GM12878 (cell line): ENCODE measurements at regions not wholly inside any gene's neighbourhood (a gene's known extent, or its start where the extent isn't known, plus 50 kb on each side); places are given as distances from the start of the nearest gene placed in this dataset.

Source experiments
- BHLHE40 ChIP-seq, 2 experiments: fragments of 450-650 bp in 1 of 2; IDR thresholded peaks; 2 replicates each; pipeline ENCODE4 v1.6.1; 2011 to 2017; ENCODE audit warnings: low read depth in 2 of 2, borderline replicate concordance in 1 of 2, improper control_type of control experiment in 1 of 2, low read length in 1 of 2, mild to moderate bottlenecking in 1 of 2
- BRCA1 ChIP-seq: IDR thresholded peaks from 2 replicates; pipeline ENCODE4 v1.6.1; 2011; ENCODE audit warnings: low read depth, low read length, improper control_type of control experiment
- CBFB ChIP-seq: IDR thresholded peaks from 2 replicates; pipeline ENCODE4 v1.6.1; 2016; ENCODE audit warnings: antibody characterized with exemption, low read depth
- EGR1 ChIP-seq, 2 experiments: IDR thresholded peaks; 1 replicate in 1 of 2; 2 replicates in 1 of 2; pipeline ENCODE4 v1.6.1; 2011 to 2012; ENCODE audit warnings: low read depth in 2 of 2, low read length in 2 of 2, borderline replicate concordance in 1 of 2, mild to moderate bottlenecking in 1 of 2, moderate library complexity in 1 of 2
- GATAD2B ChIP-seq: fragments of 450-650 bp; conservative IDR thresholded peaks from 2 replicates; pipeline ENCODE4 v1.6.1; 2017; ENCODE audit warnings: low read depth, mild to moderate bottlenecking, moderate library complexity
- MEF2A ChIP-seq: IDR thresholded peaks from 2 replicates; pipeline ENCODE4 v1.6.1; 2011; ENCODE audit warnings: low read depth, mild to moderate bottlenecking, low read length, moderate library complexity; ENCODE audit not compliant: insufficient read depth
- NFYA ChIP-seq: IDR thresholded peaks from 2 replicates; pipeline ENCODE4 v1.6.1; 2011; ENCODE audit warnings: low read depth, mild to moderate bottlenecking, low read length, improper control_type of control experiment, borderline replicate concordance
- NR2C1 ChIP-seq: fragments of 450-650 bp; IDR thresholded peaks from 2 replicates; pipeline ENCODE4 v1.6.1; 2017; ENCODE audit warnings: antibody characterized with exemption, mild to moderate bottlenecking, moderate library complexity
- SIN3A ChIP-seq: IDR thresholded peaks from 2 replicates; pipeline ENCODE4 v1.6.1; 2012; ENCODE audit warnings: low read depth, low read length, improper control_type of control experiment
- SMAD5 ChIP-seq: IDR thresholded peaks from 2 replicates; pipeline ENCODE4 v1.6.1; 2016; ENCODE audit warnings: antibody characterized with exemption, low read depth
- SMARCA5 ChIP-seq: fragments of 450-650 bp; IDR thresholded peaks from 2 replicates; pipeline ENCODE4 v1.6.1; 2017; ENCODE audit warnings: mild to moderate bottlenecking
- SPI1 ChIP-seq: IDR thresholded peaks from 2 replicates; pipeline ENCODE4 v1.6.1; 2011; ENCODE audit warnings: low read depth, mild to moderate bottlenecking, low read length, moderate library complexity, borderline replicate concordance; ENCODE audit not compliant: insufficient read depth
- YBX1 ChIP-seq: fragments of 450-650 bp; IDR thresholded peaks from 2 replicates; pipeline ENCODE4 v1.6.1; 2016; ENCODE audit warnings: antibody characterized with exemption
- TF ChIP-seq, protein P1 (sequence below): IDR thresholded peaks from 2 replicates; pipeline ENCODE4 v1.6.1; 2012; ENCODE audit warnings: mild to moderate bottlenecking, low read depth, low read length
- TF ChIP-seq, protein P2 (sequence below): IDR thresholded peaks from 2 replicates; pipeline ENCODE4 v1.6.1; 2011; ENCODE audit warnings: mild to moderate bottlenecking, low read depth, low read length, moderate library complexity; ENCODE audit not compliant: insufficient replicate concordance
- TF ChIP-seq, protein P3 (sequence below): fragments of 450-650 bp; IDR thresholded peaks from 2 replicates; pipeline ENCODE4 v1.6.1; 2017; ENCODE audit warnings: mild to moderate bottlenecking, moderate library complexity
- TF ChIP-seq, protein P4 (sequence below): fragments of 450-650 bp; IDR thresholded peaks from 2 replicates; pipeline ENCODE4 v1.6.1; 2017; ENCODE audit warnings: low read depth, mild to moderate bottlenecking, moderate library complexity
- TF ChIP-seq, protein P5 (sequence below): IDR thresholded peaks from 2 replicates; pipeline ENCODE4 v1.6.1; 2012; ENCODE audit warnings: low read length, inconsistent platforms

DNA sequence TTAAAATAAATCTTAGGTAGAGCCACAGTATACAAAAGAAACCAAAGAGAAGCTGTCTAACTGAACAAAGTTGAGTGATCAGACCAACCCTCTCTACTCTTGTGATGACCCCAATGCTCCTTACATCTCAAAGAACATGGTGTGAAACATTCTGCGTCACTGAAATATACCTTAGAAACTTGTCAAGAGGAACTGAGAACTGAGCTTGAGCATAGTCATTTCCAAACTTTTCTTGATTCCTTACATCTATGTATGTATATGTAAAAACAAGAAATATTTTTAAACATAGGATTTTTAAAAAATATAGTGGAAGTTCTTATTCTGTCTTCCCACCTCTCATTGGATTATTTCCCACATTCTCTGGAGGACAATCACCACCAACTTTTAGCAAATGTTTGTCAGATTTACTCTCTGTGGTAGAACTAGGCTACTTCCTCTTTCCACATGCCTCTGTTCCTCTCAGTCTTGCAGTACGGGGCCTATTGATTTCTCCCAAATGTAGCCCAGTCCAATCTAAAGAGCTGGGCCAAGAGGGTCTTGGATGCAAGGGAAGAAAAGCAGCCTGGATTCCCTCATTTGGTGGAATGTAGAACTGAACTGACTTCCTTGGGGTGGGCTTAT, 98.2 kb upstream of the HHIP start (continued):
- TF ChIP-seq, protein P1, sequence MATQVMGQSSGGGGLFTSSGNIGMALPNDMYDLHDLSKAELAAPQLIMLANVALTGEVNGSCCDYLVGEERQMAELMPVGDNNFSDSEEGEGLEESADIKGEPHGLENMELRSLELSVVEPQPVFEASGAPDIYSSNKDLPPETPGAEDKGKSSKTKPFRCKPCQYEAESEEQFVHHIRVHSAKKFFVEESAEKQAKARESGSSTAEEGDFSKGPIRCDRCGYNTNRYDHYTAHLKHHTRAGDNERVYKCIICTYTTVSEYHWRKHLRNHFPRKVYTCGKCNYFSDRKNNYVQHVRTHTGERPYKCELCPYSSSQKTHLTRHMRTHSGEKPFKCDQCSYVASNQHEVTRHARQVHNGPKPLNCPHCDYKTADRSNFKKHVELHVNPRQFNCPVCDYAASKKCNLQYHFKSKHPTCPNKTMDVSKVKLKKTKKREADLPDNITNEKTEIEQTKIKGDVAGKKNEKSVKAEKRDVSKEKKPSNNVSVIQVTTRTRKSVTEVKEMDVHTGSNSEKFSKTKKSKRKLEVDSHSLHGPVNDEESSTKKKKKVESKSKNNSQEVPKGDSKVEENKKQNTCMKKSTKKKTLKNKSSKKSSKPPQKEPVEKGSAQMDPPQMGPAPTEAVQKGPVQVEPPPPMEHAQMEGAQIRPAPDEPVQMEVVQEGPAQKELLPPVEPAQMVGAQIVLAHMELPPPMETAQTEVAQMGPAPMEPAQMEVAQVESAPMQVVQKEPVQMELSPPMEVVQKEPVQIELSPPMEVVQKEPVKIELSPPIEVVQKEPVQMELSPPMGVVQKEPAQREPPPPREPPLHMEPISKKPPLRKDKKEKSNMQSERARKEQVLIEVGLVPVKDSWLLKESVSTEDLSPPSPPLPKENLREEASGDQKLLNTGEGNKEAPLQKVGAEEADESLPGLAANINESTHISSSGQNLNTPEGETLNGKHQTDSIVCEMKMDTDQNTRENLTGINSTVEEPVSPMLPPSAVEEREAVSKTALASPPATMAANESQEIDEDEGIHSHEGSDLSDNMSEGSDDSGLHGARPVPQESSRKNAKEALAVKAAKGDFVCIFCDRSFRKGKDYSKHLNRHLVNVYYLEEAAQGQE: no peak
- no peak for TF ChIP-seq BRCA1
- no peak for TF ChIP-seq SMAD5
- TF ChIP-seq EGR1 (IDR thresholded peaks at IDR 0.05; ENCODE audit: borderline replicate concordance in 1 of 2, low read depth in 2 of 2, low read length in 2 of 2): no peak
- TF ChIP-seq SPI1: peak; percentile 92
- TF ChIP-seq, protein P2, sequence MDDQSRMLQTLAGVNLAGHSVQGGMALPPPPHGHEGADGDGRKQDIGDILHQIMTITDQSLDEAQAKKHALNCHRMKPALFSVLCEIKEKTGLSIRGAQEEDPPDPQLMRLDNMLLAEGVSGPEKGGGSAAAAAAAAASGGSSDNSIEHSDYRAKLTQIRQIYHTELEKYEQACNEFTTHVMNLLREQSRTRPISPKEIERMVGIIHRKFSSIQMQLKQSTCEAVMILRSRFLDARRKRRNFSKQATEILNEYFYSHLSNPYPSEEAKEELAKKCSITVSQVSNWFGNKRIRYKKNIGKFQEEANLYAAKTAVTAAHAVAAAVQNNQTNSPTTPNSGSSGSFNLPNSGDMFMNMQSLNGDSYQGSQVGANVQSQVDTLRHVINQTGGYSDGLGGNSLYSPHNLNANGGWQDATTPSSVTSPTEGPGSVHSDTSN: no peak
- no peak for TF ChIP-seq SMARCA5
- TF ChIP-seq, protein P3, sequence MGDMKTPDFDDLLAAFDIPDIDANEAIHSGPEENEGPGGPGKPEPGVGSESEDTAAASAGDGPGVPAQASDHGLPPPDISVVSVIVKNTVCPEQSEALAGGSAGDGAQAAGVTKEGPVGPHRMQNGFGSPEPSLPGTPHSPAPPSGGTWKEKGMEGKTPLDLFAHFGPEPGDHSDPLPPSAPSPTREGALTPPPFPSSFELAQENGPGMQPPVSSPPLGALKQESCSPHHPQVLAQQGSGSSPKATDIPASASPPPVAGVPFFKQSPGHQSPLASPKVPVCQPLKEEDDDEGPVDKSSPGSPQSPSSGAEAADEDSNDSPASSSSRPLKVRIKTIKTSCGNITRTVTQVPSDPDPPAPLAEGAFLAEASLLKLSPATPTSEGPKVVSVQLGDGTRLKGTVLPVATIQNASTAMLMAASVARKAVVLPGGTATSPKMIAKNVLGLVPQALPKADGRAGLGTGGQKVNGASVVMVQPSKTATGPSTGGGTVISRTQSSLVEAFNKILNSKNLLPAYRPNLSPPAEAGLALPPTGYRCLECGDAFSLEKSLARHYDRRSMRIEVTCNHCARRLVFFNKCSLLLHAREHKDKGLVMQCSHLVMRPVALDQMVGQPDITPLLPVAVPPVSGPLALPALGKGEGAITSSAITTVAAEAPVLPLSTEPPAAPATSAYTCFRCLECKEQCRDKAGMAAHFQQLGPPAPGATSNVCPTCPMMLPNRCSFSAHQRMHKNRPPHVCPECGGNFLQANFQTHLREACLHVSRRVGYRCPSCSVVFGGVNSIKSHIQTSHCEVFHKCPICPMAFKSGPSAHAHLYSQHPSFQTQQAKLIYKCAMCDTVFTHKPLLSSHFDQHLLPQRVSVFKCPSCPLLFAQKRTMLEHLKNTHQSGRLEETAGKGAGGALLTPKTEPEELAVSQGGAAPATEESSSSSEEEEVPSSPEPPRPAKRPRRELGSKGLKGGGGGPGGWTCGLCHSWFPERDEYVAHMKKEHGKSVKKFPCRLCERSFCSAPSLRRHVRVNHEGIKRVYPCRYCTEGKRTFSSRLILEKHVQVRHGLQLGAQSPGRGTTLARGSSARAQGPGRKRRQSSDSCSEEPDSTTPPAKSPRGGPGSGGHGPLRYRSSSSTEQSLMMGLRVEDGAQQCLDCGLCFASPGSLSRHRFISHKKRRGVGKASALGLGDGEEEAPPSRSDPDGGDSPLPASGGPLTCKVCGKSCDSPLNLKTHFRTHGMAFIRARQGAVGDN: no peak
- TF ChIP-seq NFYA: no peak
- TF ChIP-seq NR2C1: 0 out of 2 replicates have a peak, but pooled peaks have one; percentile 13
- TF ChIP-seq, protein P4, sequence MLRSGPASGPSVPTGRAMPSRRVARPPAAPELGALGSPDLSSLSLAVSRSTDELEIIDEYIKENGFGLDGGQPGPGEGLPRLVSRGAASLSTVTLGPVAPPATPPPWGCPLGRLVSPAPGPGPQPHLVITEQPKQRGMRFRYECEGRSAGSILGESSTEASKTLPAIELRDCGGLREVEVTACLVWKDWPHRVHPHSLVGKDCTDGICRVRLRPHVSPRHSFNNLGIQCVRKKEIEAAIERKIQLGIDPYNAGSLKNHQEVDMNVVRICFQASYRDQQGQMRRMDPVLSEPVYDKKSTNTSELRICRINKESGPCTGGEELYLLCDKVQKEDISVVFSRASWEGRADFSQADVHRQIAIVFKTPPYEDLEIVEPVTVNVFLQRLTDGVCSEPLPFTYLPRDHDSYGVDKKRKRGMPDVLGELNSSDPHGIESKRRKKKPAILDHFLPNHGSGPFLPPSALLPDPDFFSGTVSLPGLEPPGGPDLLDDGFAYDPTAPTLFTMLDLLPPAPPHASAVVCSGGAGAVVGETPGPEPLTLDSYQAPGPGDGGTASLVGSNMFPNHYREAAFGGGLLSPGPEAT: peak; percentile 81
- TF ChIP-seq GATAD2B: peak; percentile 50
- no peak for TF ChIP-seq SIN3A
- TF ChIP-seq MEF2A: no peak
- TF ChIP-seq, protein P5, sequence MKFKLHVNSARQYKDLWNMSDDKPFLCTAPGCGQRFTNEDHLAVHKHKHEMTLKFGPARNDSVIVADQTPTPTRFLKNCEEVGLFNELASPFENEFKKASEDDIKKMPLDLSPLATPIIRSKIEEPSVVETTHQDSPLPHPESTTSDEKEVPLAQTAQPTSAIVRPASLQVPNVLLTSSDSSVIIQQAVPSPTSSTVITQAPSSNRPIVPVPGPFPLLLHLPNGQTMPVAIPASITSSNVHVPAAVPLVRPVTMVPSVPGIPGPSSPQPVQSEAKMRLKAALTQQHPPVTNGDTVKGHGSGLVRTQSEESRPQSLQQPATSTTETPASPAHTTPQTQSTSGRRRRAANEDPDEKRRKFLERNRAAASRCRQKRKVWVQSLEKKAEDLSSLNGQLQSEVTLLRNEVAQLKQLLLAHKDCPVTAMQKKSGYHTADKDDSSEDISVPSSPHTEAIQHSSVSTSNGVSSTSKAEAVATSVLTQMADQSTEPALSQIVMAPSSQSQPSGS: peak; percentile 64
- TF ChIP-seq CBFB: no peak
- TF ChIP-seq YBX1: no peak
- TF ChIP-seq BHLHE40 (IDR thresholded peaks at IDR 0.05; ENCODE audit: borderline replicate concordance in 1 of 2, low read depth in 2 of 2, low read length in 1 of 2): peak in 1 of 2 experiments; percentile 40; a peak in 1 of 4 replicates
